GM19043 (cell line): ENCODE measurements at regions not wholly inside any gene's neighbourhood (a gene's known extent, or its start where the extent isn't known, plus 50 kb on each side); places are given as distances from the start of the nearest gene placed in this dataset.

Source experiments
- ATAC-seq: cut with Tn5 transposase; IDR thresholded peaks from one replicate; pipeline ENCODE4 v1.9.1; 2021; ENCODE audit warnings: low read depth; ENCODE audit not compliant: unreplicated experiment

DNA sequence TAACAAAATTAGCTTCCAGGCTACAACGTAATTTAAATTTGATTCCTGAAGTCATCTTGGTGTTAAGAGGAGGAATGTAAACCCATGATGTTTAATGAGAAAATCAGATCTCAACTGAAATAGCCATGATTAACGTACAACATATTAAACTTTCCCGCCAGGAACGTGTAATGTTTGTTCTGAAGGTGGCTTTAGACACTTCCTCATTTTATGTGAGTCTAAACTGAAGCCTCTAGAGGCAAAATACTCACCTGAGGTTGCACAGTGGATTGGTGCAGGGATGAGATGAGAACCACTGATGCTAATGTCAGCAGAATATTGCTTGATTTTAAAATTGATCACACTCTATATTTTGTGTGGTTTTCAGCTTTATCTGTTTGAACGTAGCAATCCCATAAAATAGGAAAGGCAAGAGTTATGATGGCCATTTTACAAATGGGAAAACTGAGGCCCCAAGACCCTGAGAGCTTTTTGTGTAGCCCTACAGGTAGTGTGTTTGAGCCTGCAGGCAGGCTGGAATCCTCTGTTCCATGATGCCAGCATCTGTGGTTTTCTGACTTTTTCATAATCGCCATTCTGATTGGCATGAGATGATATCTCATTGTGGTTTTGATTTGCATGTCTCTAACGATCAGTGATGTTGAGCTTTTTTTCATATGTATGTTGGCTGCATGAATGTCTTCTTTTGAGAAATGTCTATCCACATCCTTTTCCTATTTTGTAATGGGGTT is 243.7 kb upstream of the BMPER start:
- ATAC-seq, result no peak

DNA sequence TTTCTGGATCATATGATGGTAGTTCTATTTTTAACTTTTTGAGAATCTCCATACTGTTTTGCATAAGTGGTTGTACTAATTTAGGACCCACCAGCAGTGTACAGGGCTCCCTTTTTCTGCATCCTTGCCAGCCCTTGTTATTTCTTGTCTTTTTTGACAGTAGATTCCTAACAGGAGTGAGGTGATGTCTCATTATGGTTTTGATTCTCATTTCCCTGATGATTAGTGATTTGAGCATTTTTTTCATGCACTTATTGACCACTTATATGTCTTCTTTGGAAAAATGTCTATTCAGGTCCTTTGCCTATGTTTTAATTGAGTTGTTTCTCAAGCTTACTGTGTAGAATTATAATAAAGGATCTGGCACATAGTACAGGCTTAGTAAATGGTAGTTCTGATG is 238.8 kb upstream of the BMPER start:
- no peak for ATAC-seq

GRCh38 chr7:33667196-33667595 is 238.1 kb upstream of the BMPER start:
- ATAC-seq, result no peak

- no peak for ATAC-seq
Measured at GRCh38 chr7:33669251-33669670, 236.1 kb upstream of the BMPER start.

GRCh38 chr7:33671531-33672262 is 233.6 kb upstream of the BMPER start:
- ATAC-seq, result peak; percentile 65

GRCh38 chr7:33673029-33673700 is 232.2 kb upstream of the BMPER start:
- ATAC-seq, result no peak

DNA sequence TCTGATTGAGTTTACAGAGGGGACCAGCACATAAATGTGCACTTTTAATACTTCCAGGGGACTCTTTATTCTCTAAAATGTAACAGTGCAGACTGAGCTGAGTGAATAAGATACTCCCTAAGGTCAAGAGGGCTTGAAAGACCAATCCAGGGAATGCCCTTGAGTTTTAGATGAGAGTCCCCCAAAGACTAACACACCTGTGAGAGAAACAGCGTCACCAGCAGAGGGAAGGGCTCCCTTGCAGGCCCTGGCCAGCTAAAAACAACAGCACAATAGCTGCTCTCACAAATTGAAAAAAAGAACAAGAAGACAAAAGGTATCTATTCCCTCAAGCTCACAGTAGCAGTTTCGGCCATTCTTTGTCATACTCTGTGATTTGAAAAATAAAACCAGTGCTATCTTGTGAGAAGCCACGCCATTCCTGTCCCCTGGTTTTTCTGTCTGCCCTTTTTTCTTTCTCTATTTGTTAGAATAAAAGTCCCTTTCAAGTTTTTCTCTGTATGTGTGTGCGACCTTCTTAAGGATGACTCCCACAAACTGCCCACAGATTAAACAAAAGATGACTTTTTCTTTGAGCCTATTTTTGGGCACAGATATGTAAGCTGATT is 230.4 kb upstream of the BMPER start:
- no peak for ATAC-seq

DNA sequence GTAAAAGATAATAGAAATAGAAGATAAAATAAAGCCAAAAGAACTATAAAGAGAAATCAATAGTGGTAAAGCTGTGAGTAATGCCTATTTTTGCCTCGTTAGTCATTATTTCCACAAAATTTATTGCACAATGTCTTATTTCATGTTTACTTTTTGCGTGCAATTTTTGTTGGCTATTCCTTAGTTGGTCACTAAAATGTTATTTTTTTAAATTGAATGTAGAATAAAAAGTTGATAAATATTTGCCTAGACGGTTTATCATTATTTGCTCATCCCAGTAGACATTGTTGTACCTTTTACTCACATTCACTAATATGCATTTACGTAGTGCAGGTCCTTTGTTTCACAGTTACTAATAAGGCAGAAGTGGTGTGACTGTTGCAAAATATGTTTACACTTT is 227.8 kb upstream of the BMPER start:
- no peak for ATAC-seq

DNA sequence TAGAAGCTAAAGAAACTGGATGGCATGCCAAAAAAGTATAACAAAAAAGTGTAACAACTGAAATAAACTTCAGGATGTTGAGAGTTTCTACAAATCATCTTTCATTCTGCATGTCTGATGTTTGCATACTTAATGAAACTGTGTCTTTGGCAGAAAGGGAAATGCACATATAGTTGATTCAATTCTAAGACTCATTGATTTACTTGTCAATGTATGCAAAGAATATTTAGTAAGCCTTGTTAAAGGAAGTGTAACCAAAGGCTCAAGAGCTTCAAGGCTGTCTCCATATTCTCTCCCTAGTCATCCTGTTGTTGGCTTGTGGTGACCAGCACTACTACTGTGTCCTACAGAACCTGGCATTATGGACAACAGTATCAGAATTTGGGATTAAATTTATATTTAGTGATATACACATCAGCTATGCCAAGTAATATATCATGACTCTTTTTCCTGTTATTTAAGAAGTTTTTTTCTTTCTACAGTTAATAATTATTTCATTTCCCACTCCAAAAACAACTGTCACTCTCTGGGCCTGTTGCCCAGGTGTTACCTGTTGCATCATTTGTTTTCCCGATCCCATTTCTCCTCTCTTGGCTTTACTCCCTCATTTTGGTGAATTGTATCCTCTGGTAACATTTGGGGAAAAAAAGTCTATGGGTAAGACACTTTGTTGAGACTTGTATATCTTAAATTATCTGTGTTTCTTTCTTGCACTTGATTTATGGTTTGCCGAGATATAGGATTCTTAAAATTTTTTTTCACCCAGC is 226.6 kb upstream of the BMPER start:
- ATAC-seq, result no peak

- no peak for ATAC-seq
Measured at GRCh38 chr7:33680682-33681081, 224.7 kb upstream of the BMPER start.

GRCh38 chr7:33685503-33685902 is 219.8 kb upstream of the BMPER start:
- ATAC-seq, result no peak

DNA sequence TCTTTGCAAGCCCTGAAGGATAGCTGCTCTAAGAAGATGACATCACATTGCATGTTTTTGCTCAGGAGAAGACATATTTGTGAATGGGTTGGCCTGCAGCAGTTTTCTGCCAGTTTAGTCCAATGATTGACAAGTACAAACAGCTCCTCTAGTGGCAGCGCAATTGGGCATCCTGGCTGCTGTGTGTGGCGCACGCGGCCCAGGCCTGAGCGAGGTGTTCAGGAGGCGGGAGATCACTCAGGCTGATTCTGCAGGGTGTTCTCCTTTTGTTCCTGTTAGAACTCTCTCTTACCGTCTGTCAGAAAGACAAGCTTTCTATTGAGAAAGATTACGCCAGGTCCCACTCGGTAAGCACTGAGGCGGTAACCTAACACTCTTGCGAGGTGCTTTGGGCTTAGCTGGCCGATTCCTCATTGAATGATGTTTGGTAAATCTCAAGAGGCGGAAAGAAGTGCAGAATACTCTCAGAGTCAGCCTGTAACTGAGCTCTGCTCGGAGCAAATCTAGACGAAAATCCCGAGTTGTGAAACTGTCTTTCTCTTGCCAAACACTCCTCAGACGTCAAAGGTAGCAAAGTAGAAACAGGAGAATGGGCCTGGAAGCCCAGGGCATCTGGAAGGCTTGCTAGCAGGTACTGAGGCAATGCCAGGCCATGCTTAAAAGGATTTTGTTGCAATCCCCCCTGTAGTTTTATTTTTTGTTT is 219.2 kb upstream of the BMPER start:
- ATAC-seq, result no peak

GRCh38 chr7:33687625-33688024 is 217.7 kb upstream of the BMPER start:
- ATAC-seq, result no peak

DNA sequence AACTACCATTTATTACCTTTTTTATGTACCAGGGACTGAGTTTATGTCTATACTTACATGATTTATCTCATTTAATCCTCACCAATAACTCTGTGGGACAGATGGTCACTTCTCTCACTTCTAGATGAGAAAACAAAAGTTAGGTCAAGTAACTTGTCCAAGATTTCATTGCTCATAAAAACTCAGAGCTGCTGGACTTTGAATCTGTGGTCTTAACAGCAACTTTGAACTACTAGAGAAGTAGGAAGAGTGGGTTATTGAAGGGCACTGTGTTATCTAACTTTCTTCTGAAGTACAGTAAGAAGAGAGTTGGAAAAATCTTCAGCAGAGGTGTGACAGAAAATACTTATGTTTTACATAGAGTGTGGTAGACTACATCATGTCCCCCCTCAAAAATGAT is 214.2 kb upstream of the BMPER start:
- ATAC-seq, result no peak

DNA sequence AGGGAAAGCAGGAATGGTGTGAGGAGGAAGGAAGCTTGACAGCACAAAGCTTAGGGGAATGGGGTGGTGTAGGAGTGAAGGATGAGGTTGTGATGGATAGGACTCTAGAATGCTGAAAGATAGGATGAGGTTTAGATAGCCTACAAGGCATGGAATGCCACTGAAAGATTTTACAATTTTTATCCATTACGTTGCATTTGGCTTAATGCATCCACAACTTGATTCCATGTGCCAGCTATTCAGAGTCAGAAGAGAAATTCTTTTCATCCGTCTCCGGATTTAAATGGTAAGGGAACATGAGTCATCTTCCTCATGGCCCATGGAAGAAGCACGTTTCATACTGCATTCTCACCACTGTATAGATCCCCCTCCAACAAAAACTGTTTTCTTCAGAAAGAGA is 212.4 kb upstream of the BMPER start:
- ATAC-seq, result no peak

DNA sequence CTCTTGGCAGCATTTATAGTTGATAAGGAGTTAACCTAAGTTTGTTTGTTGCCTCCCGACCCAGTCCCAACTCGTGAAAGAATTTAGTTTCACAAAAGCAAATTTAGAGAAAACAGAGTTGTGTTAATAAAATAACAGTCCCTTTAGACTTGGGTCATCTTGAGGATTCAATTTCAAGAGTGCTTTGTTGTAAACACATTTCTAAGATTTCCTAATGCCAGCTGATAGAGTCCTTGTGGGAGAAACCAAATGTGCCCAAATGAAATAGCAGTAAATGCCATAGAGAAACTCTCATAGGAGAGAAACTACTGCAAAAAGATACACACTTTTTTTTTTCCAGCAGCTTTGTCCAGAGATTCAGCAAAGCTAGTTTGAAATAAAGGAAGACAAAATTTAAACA is 211.3 kb upstream of the BMPER start:
- ATAC-seq, result no peak

DNA sequence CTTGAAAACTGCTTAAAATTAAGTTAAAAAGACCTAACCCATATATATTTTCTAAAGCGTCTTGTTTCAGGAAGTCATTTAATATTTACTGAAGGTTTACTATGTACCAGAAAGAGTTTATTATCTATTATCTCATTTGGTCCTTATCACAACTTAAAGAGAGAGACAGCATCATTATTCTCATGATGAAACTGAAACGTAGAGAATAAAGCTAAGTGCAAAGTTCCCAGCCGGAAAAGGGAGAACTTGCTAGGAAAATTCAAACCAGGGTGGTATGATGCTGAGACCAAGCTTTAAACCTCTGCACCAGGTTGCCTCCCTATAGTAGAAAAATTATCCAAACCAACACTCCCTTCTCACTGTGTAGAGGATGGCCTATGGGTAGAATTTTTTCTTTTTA is 207.7 kb upstream of the BMPER start:
- ATAC-seq, result no peak

DNA sequence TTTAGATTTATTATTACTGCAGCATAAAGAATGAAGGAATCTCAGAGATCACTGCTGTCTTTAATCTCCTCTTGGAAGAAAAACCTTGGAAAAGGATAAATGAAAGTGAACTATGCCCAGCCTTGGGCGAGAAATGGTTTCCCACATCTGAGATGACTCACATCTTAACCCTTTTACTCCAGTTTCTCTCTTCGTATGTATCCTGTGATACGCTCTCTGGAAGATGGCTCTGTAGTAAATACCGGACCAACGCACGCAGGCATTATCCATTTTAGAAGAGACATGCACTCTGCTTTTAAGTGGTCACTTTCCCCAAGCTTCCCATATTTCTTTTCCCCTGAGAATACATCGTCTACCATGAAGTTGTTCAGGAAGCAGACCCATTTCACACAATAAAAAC is 207.3 kb upstream of the BMPER start:
- no peak for ATAC-seq

- ATAC-seq, result no peak
Measured at GRCh38 chr7:33698692-33699128, 206.6 kb upstream of the BMPER start.
